Erythroblast (primary cell): ENCODE measurements at regions not wholly inside any gene's neighbourhood (a gene's known extent, or its start where the extent isn't known, plus 50 kb on each side); places are given as distances from the start of the nearest gene placed in this dataset.

ENCODE experiments used
- DNase-seq, 2 experiments: peaks; one replicate each; lab custom pipeline; 2025; lab: John Stamatoyannopoulos, UW
- GATA1 ChIP-seq: IDR thresholded peaks from 2 replicates; pipeline ENCODE4 v1.6.1; 2011; ENCODE audit warnings: low read depth, mild to moderate bottlenecking, control low read depth, low read length, moderate library complexity
- POLR2A ChIP-seq: IDR thresholded peaks from 2 replicates; pipeline ENCODE4 v1.6.1; 2011; ENCODE audit warnings: mild to moderate bottlenecking, low read length

- TF ChIP-seq POLR2A (no peak), GATA1 (no peak)
- no peak for DNase-seq
These were observed 339.4 kb downstream of the RND3 start for GRCh38 chr2:150147889-150148683.

DNA sequence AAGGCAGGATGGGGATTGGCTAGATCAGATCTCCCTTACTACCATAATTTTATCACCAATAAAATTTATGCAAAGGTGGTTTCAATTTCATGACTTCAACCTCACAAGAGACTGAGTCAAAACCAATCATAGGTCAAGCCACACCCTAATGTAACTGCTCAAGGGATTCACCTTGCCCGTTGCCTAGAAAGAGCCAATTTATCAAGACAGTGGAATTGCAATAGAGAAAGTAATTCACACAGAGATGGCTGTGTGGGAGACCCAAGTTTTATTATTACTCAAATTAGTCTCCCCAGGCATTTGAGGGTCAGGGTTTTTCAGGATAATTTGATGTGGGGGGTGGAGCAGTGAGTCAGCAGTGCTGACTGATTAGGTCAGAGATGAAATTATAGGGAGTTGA is 340.6 kb downstream of the RND3 start:
- DNase-seq, result no peak
- TF ChIP-seq POLR2A (no peak), GATA1 (no peak)

GRCh38 chr2:150145299-150145692 is 342.2 kb downstream of the RND3 start:
- no peak for TF ChIP-seq POLR2A
- no peak for TF ChIP-seq GATA1

DNA sequence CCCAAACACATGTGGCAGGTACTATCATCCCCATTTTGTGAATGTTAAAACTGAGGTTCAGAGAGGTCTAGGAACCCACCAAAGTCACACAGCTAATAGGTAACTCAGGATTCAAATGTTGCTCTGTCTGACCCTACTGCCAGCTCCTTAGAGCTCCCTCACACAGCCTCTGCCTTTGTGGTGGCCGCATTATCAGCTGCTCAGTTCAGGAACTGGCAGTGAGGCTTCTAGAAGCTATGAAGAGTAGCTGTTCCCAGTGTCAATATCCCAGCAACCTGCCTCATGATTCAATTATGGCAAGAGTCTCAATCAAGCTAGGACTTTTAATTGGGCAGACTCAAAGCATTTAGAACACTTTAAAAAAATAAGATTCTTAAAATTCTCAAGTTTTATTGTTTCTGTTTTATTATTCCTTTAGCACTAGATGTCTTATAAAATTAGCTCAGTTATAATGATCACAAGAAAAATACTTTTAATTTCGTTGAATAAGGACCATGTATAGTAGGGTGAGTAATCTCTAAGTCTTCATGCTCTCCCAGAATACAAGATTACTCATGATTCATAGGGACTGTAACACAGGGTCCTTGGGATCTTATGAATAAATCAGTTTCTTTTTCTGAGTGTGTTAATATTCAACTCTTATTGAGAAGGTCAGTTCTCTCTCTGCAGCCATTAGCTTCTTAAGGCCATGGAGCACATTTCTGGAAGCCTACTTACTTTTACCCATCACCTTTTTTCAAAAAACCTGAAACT is 342.7 kb downstream of the RND3 start:
- DNase-seq, result no peak
- TF ChIP-seq POLR2A, result no peak
- no peak for TF ChIP-seq GATA1

More at GRCh38 chr2:150145299-150145692, 342.2 kb downstream of the RND3 start:
- no peak for DNase-seq

DNA sequence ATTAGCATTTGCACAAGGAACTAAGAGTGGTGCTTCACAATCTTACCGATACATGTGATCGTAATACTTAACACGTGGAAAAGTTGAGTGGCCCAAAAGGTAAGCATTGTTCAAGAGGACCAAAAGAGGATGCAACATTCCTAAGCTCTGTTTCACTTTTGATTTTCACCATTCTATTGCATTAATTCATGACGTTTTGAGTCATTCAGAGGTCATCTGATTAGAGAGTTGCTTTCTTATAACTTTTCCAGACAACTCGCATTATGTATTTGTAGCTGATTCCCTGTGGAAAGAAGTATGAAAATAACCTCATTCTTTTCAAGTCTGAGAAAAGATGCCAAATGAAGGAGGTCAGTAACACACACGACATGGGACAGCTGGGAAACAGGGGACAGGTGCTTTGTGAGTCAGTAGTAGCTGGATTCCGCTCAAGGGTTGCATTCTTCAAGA is 344.4 kb downstream of the RND3 start:
- DNase-seq, result no peak
- TF ChIP-seq POLR2A, result no peak

- TF ChIP-seq POLR2A, result no peak
These were observed 344.9 kb downstream of the RND3 start for GRCh38 chr2:150142561-150142960.

DNA sequence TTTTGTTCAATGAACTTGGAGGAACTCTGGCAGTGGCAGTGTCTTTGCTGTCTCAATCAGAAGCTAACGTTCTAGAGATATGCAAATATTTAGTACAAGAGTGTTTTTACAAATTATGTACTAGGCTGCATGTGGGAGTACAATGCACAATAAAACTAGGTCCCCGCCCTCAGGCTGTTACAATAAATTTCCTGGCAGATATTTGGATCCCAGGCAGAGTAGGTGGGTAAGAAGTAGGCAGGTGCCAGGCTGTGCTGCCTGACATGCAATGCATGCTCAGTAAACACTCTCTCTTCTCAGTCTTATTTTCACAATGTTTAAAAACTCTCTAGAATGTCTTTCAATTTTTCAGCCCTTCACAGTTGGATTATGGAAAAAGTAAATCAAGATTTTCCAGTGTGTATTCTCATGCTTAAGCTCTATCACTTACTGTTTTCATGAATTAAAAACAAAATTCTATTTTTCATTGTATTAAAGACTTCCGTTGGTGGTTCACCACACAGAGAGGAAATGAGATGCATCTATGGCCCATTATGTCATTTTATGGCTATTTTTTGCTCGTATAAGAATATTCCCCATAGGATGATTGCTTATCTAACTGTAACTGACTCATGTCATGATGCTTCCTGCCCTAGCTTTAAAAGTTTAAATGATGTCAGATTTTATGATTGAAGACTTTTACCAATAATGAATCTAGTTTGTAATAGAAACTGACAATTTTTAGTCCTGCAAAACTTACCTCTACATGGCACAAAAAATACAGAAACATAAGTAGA is 346.1 kb downstream of the RND3 start:
- TF ChIP-seq GATA1 (no peak), POLR2A (no peak)

More at GRCh38 chr2:150142561-150142960, 344.9 kb downstream of the RND3 start:
- no peak for DNase-seq

DNA sequence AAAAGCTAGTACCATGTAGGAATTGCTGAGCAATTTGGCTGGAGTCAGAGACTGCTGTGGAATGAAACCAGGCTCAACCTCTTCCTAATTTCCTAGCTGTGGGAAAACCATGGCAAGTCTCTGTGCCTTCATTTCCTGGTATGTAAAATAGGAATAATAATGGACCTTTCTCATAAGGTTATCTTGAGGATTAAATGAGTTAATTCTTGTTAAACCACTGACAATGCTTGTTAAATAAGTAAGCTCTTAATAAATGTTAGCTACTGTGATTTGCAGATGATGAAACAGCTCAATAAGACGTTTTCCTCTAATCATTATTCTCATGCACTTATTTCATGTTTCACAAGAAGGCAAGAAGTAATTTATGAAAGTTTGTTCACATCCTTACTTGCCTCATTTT is 346.7 kb downstream of the RND3 start:
- TF ChIP-seq GATA1, result no peak
- TF ChIP-seq POLR2A, result no peak
- DNase-seq, result no peak

More for the DNA sequence above, 346.1 kb downstream of the RND3 start:
- no peak for DNase-seq

DNA sequence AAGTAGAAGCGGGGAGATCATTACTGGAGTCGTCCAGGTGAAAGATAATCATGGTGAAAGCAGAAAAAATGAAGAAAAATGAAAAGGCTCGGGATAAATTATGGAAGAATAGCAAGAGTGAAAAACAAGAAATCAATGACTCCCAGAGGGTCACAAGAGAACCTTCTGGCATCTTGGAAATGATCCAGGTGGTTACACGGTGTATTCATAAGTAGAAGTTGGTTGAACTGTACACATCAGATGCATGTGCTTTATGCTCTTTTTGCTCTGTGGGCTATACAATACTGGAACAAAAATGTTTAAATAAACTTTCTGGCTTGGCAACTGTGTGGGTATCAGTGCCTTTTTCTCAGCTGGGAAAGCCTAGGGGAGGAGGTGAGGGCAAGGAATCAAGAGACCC is 348.9 kb downstream of the RND3 start:
- no peak for TF ChIP-seq POLR2A
- TF ChIP-seq GATA1, result no peak

DNA sequence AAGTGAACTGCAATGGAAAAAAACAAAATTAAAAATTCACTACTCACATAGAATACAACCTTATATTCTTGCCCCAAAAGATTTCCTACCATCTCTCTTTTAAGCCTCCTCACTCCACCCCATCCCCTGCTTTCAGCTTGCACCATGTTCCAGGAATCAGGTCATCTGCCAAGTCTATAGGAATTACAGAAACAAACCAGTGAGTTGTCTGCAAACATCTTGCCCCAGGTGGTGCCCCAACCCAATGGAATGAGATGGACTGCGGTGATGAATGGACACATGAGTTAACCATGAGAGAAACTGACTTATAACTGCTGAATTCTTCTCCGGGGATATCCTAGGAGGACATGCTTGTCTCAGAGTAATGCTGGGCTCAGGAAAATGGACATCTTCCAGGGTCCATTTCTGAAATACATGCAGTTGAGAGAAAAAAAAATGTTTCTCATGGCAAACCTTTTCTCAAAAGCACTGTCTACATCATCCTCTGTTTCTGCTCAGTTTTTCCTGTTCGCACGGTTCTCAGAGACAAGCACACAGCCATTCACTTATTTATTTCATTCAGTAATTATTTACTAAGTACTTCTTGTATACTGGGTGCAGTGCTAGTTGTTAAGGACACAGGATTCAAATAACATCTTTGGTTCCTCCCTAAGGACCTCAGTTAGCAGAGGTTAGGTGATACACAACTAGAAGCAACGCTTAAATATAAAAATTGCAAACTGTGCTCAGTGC is 350.0 kb downstream of the RND3 start:
- DNase-seq, result no peak
- no peak for TF ChIP-seq POLR2A
- no peak for TF ChIP-seq GATA1

More for the DNA sequence above, 348.9 kb downstream of the RND3 start:
- no peak for DNase-seq

GRCh38 chr2:150136893-150137292 is 350.6 kb downstream of the RND3 start:
- DNase-seq, result no peak
- TF ChIP-seq GATA1, result no peak
- no peak for TF ChIP-seq POLR2A

DNA sequence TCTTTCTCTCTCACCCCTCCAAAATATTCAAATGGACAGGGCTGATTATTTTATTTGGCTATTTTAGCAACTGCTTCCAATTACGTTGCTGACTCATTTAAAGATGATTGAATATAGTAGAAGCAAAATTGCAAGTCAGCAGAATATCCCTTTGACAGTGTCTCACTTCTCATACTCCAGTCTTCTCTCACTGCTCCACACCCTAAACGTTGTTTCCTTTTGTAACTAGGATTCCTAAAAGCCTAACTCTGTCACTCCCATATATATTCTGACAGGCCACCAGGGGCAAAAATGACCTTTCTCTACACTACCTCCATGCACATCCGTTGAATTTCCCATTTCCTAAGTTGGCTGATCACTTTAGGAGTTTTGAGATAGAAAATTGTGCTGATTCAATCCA is 351.1 kb downstream of the RND3 start:
- DNase-seq, result no peak
- TF ChIP-seq GATA1 (no peak), POLR2A (no peak)
